GM12878 (cell line): ENCODE measurements at regions not wholly inside any gene's neighbourhood (a gene's known extent, or its start where the extent isn't known, plus 50 kb on each side); places are given as distances from the start of the nearest gene placed in this dataset.

Experiments
- ATAC-seq: fragments of 200-7000 bp; cut with Tn5 transposase; 3 replicates; pipeline ENCODE4 v1.9.1; 2020; ENCODE audit warnings: mild to moderate bottlenecking, moderate library complexity
- BruUV-seq: library from RNA; stranded (reverse); fragments of 400-500 nt; replicated peaks from 2 replicates; lab custom pipeline; 2021; lab: Mats Ljungman, UMichigan
- CTCF ChIA-PET: fragments of 300-600 bp; sonication (Branson Sonifier 250); formaldehyde crosslinking; extraction: SDS; loops from one replicate; lab custom pipeline; 2021; ENCODE audit warnings: inconsistent platforms; lab: Yijun Ruan, JAX
- POLR2A ChIA-PET: fragments of 350-600 bp; formaldehyde crosslinking; extraction: SDS; loops from one replicate; lab custom pipeline; 2021; ENCODE audit warnings: inconsistent platforms; lab: Charles Lee
- RAD21 ChIA-PET: fragments of 300-600 bp; sonication (Branson Sonifier 250); formaldehyde crosslinking; loops from one replicate; lab custom pipeline; 2023; ENCODE audit warnings: antibody characterized with exemption; ENCODE audit not compliant: unreplicated experiment; lab: Charles Lee
- SMC1A ChIA-PET: fragments of 300-600 bp; sonication (Branson Sonifier 250); formaldehyde crosslinking; loops from one replicate; lab custom pipeline; 2023; ENCODE audit not compliant: unreplicated experiment, uncharacterized antibody; lab: Charles Lee
- DNase-seq: peaks from one replicate; pipeline ENCODE4 v3.0.0-alpha.2; 2011; ENCODE audit warnings: low read depth, low spot score
- FAIRE-seq: peaks from 3 replicates; lab custom pipeline; 2011; peaks lifted over from hg19 to GRCh38; lab: Jason Lieb, UNC
- H2AFZ ChIP-seq: 2 replicates; pipeline ENCODE4 v1.6.0; 2011; ENCODE audit warnings: low read depth, low read length, control low read depth; ENCODE audit not compliant: control insufficient read depth
- H3K27ac ChIP-seq: 2 replicates; pipeline ENCODE4 v1.5.1; 2011; ENCODE audit warnings: control low read depth; ENCODE audit not compliant: control insufficient read depth, insufficient read depth
- H3K27me3 ChIP-seq, 2 experiments: replicated peaks in 1 of 2; 2 replicates each; pipeline versions ENCODE4 v1.6.0 to v1.6.1; 2011; ENCODE audit warnings: low read length in 1 of 2; ENCODE audit not compliant: control insufficient read depth in 2 of 2, insufficient read depth in 2 of 2
- H3K36me3 ChIP-seq, 2 experiments: 2 replicates each; pipeline ENCODE4 v1.5.1; 2011; ENCODE audit warnings: low read length in 1 of 2; ENCODE audit not compliant: control insufficient read depth in 2 of 2, insufficient read depth in 2 of 2
- H3K4me1 ChIP-seq: 2 replicates; pipeline ENCODE4 v1.6.1; 2011; ENCODE audit warnings: mild to moderate bottlenecking, low read length, moderate library complexity, mixed read lengths; ENCODE audit not compliant: control insufficient read depth, insufficient read depth
- H3K4me2 ChIP-seq: 2 replicates; pipeline ENCODE4 v1.6.0; 2011; ENCODE audit warnings: control low read depth; ENCODE audit not compliant: control insufficient read depth, insufficient read depth
- H3K4me3 ChIP-seq: fragments of 200-600 bp; sonication (generic); 2 replicates; pipeline ENCODE4 v1.5.1; 2016
- H3K79me2 ChIP-seq: 2 replicates; pipeline ENCODE4 v1.6.0; 2011; ENCODE audit warnings: low read length; ENCODE audit not compliant: control insufficient read depth, insufficient read depth
- H3K9ac ChIP-seq: 2 replicates; pipeline ENCODE4 v1.8.0; 2011; ENCODE audit warnings: low read length, control low read depth, mixed read lengths; ENCODE audit not compliant: control insufficient read depth, insufficient read depth
- H3K9me3 ChIP-seq: replicated peaks from 3 replicates; pipeline ENCODE4 v1.5.1; 2011; ENCODE audit warnings: mild to moderate bottlenecking, low read length; ENCODE audit not compliant: control insufficient read depth, insufficient read depth
- H4K20me1 ChIP-seq: 2 replicates; pipeline ENCODE4 v1.6.0; 2011; ENCODE audit not compliant: control insufficient read depth, insufficient read depth
- ETV6 ChIP-seq, 2 experiments: fragments of 450-650 bp in 1 of 2; IDR thresholded peaks in 1 of 2; conservative IDR thresholded peaks in 1 of 2; 2 replicates each; pipeline ENCODE4 v1.6.1; 2014; ENCODE audit warnings: antibody characterized with exemption in 1 of 2, borderline replicate concordance in 1 of 2, low read depth in 1 of 2, mild to moderate bottlenecking in 1 of 2, moderate library complexity in 1 of 2
- FOS ChIP-seq: IDR thresholded peaks from 3 replicates; pipeline ENCODE4 v1.6.1; 2011; ENCODE audit warnings: borderline replicate concordance; ENCODE audit not compliant: insufficient read length; ENCODE audit errors: extremely low read depth
- HCFC1 ChIP-seq: fragments of 150-350 bp; IDR thresholded peaks from 2 replicates; pipeline ENCODE4 v1.6.1; 2014; ENCODE audit warnings: low read length
- HDAC6 ChIP-seq: fragments of 200-600 bp; sonication (generic); IDR thresholded peaks from one replicate; pipeline ENCODE4 v1.8.0; 2017; ENCODE audit warnings: antibody characterized with exemption; ENCODE audit not compliant: unreplicated experiment
- IKZF2 ChIP-seq, 2 experiments: fragments of 450-650 bp; IDR thresholded peaks; 2 replicates each; pipeline ENCODE4 v1.6.1; 2017; ENCODE audit warnings: mild to moderate bottlenecking in 2 of 2, moderate library complexity in 2 of 2
- MEF2B ChIP-seq: fragments of 450-650 bp; IDR thresholded peaks from 2 replicates; pipeline ENCODE4 v1.6.1; 2018; ENCODE audit warnings: mild to moderate bottlenecking, moderate library complexity; ENCODE audit not compliant: partially characterized antibody, poor library complexity, severe bottlenecking
- NR2C2 ChIP-seq: IDR thresholded peaks from 2 replicates; pipeline ENCODE4 v1.6.1; 2011; ENCODE audit warnings: borderline replicate concordance, low read depth; ENCODE audit not compliant: control insufficient read depth, insufficient read length
- NR2F1 ChIP-seq: fragments of 450-650 bp; conservative IDR thresholded peaks from 2 replicates; pipeline ENCODE4 v1.6.1; 2017; ENCODE audit warnings: mild to moderate bottlenecking
- PAX5 ChIP-seq: IDR thresholded peaks from 2 replicates; pipeline ENCODE4 v1.6.1; 2011; ENCODE audit warnings: low read depth, low read length, borderline replicate concordance
- SKIL ChIP-seq: fragments of 450-650 bp; IDR thresholded peaks from 2 replicates; pipeline ENCODE4 v1.6.1; 2017; ENCODE audit warnings: mild to moderate bottlenecking, low read depth, inconsistent platforms; ENCODE audit not compliant: poor library complexity, severe bottlenecking
- SP1 ChIP-seq: IDR thresholded peaks from one replicate; pipeline ENCODE4 v1.6.1; 2011; ENCODE audit warnings: low read depth, low read length
- TARDBP ChIP-seq: IDR thresholded peaks from 2 replicates; pipeline ENCODE4 v1.6.1; 2016; ENCODE audit warnings: borderline replicate concordance
- YY1 ChIP-seq: IDR thresholded peaks from 2 replicates; pipeline ENCODE4 v1.6.1; 2011; ENCODE audit warnings: low read depth, mild to moderate bottlenecking, low read length
- WGBS: methylation state at CpG from one replicate; pipeline ENCODE4 v1.1.6; 2016; ENCODE audit warnings: low lambda C conversion rate; ENCODE audit not compliant: insufficient replicate concordance, insufficient coverage; ENCODE audit errors: missing lambda C conversion rate; 5-methylcytosine and 5-hydroxymethylcytosine counted together
- in situ Hi-C: fragments of 300-500 bp; cut with MboI; formaldehyde crosslinking; loops from 9 replicates; pipeline ENCODE4 v1.14.3; 2018; ENCODE audit warnings: mixed read lengths
- intact Hi-C: fragments of 100-400 bp; cut with micrococcal nuclease; formaldehyde crosslinking; loops from one replicate; pipeline ENCODE4 v1.14.2; 2022; ENCODE audit not compliant: unreplicated experiment
- TF ChIP-seq, protein P1 (sequence below): fragments of 450-650 bp; IDR thresholded peaks from 2 replicates; pipeline ENCODE4 v1.6.1; 2017; ENCODE audit warnings: mild to moderate bottlenecking
- TF ChIP-seq, protein P2 (sequence below): fragments of 450-650 bp; IDR thresholded peaks from 2 replicates; pipeline ENCODE4 v1.6.1; 2016; ENCODE audit warnings: mild to moderate bottlenecking, moderate library complexity, borderline replicate concordance

DNA sequence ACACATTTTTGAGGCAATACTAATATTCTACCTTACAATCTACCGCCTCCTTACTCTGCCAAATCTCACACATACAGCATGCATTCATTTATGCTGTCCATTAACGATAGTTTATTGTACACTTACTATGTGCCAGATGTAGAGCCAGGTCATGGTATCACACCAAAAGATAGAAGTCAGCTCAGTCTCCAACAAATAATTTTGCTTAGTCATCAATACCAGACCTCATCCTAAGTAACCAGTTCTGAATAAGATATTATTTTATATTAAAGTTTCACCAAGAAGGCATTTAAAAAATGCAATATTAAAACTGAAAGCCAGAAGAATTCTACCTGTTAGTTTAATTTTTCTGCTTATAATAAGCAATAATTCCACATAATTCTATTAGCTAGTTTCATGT, 60.6 kb upstream of the TTC29 start:
- Histone ChIP-seq H3K36me3 (no peaks in the 10 kb centered on the region), H4K20me1 (no peaks in the 10 kb centered on the region), H3K9me3 (no peaks in the 10 kb centered on the region), H3K79me2 (no peaks in the 10 kb centered on the region), H3K27me3 (no peaks in the 10 kb centered on the region), H3K4me3 (no peak overlapping the region), H3K4me1 (no peaks in the 10 kb centered on the region), H3K27ac (no peak overlapping the region), H3K9ac (no peak overlapping the region), H3K4me2 (no peak overlapping the region), H2AFZ (no peak overlapping the region)
- CTCF ChIA-PET = interaction anchor here (0.6 to 1.2 kb wide), 3 partner anchors 13 to 91 kb away, joined by 4 read pairs; no protein-coding TSS in a partner anchor
- WGBS = 23% methylated on average over 2 of the region's 2 CpGs
- ATAC-seq = no peak
- no TSS peak for BruUV-seq
- TF ChIP-seq, protein P1, sequence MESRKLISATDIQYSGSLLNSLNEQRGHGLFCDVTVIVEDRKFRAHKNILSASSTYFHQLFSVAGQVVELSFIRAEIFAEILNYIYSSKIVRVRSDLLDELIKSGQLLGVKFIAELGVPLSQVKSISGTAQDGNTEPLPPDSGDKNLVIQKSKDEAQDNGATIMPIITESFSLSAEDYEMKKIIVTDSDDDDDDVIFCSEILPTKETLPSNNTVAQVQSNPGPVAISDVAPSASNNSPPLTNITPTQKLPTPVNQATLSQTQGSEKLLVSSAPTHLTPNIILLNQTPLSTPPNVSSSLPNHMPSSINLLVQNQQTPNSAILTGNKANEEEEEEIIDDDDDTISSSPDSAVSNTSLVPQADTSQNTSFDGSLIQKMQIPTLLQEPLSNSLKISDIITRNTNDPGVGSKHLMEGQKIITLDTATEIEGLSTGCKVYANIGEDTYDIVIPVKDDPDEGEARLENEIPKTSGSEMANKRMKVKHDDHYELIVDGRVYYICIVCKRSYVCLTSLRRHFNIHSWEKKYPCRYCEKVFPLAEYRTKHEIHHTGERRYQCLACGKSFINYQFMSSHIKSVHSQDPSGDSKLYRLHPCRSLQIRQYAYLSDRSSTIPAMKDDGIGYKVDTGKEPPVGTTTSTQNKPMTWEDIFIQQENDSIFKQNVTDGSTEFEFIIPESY = no peak
- no peak for TF ChIP-seq SKIL
- no peak for TF ChIP-seq TARDBP
- no peak for TF ChIP-seq IKZF2 (IDR thresholded peaks at IDR 0.05)
- TF ChIP-seq YY1 = no peak
- no peak for TF ChIP-seq ETV6 (conservative IDR thresholded peaks at IDR 0.05 in 1 of 2, IDR thresholded peaks at IDR 0.05 in 1 of 2; ENCODE audit: borderline replicate concordance in 1 of 2, low read depth in 1 of 2)
- TF ChIP-seq, protein P2, sequence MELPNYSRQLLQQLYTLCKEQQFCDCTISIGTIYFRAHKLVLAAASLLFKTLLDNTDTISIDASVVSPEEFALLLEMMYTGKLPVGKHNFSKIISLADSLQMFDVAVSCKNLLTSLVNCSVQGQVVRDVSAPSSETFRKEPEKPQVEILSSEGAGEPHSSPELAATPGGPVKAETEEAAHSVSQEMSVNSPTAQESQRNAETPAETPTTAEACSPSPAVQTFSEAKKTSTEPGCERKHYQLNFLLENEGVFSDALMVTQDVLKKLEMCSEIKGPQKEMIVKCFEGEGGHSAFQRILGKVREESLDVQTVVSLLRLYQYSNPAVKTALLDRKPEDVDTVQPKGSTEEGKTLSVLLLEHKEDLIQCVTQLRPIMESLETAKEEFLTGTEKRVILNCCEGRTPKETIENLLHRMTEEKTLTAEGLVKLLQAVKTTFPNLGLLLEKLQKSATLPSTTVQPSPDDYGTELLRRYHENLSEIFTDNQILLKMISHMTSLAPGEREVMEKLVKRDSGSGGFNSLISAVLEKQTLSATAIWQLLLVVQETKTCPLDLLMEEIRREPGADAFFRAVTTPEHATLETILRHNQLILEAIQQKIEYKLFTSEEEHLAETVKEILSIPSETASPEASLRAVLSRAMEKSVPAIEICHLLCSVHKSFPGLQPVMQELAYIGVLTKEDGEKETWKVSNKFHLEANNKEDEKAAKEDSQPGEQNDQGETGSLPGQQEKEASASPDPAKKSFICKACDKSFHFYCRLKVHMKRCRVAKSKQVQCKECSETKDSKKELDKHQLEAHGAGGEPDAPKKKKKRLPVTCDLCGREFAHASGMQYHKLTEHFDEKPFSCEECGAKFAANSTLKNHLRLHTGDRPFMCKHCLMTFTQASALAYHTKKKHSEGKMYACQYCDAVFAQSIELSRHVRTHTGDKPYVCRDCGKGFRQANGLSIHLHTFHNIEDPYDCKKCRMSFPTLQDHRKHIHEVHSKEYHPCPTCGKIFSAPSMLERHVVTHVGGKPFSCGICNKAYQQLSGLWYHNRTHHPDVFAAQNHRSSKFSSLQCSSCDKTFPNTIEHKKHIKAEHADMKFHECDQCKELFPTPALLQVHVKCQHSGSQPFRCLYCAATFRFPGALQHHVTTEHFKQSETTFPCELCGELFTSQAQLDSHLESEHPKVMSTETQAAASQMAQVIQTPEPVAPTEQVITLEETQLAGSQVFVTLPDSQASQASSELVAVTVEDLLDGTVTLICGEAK = no peak
- no peak for TF ChIP-seq FOS
- TF ChIP-seq HDAC6 = no peak
- no peak for TF ChIP-seq NR2F1
- no peak for TF ChIP-seq NR2C2
- no peak for TF ChIP-seq PAX5
- no peak for TF ChIP-seq SP1
- no peak for TF ChIP-seq HCFC1
- TF ChIP-seq MEF2B = no peak
- no peak for FAIRE-seq
- RAD21 ChIA-PET = no interaction called here
- POLR2A ChIA-PET = no interaction called here
- DNase-seq = no peak
- in situ Hi-C loops (no loop called here), intact Hi-C loops (loop anchor here (10.0 kb wide), 1 partner anchor 661 kb away; no protein-coding TSS in a partner anchor)
- SMC1A ChIA-PET = interaction anchor here (1.1 kb wide), 1 partner anchor 231 kb away, joined by 3 read pairs; no protein-coding TSS in a partner anchor
